ENCODE measurements at regions not wholly inside any gene's neighbourhood (a gene's known extent, or its start where the extent isn't known, plus 50 kb on each side); places are given as distances from the start of the nearest gene placed in this dataset.

DNA sequence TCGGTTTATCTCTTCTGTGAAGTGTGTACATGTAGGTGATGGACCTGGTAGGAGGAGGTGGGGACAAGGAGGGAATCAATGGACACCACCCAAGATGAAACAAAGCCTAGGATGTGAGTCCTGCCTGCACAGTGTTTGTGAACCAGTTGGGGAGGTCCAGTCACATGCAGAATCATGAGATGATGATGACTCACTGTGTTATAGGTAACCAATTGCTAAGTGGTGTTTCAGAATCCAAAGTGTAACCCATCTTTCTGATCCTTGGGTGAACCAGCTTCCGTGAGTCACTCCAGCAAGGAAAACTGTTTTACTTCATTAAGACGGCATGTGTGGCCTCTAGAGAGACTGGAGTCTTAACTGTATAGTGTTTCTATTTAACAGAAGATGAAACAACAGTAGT lies 57.9 kb upstream of the HPF1 start:
- WGBS, 2 donors, result 56 to 58% methylated on average over 3 of the region's 3 CpGs
- TF ChIP-seq, protein P1, sequence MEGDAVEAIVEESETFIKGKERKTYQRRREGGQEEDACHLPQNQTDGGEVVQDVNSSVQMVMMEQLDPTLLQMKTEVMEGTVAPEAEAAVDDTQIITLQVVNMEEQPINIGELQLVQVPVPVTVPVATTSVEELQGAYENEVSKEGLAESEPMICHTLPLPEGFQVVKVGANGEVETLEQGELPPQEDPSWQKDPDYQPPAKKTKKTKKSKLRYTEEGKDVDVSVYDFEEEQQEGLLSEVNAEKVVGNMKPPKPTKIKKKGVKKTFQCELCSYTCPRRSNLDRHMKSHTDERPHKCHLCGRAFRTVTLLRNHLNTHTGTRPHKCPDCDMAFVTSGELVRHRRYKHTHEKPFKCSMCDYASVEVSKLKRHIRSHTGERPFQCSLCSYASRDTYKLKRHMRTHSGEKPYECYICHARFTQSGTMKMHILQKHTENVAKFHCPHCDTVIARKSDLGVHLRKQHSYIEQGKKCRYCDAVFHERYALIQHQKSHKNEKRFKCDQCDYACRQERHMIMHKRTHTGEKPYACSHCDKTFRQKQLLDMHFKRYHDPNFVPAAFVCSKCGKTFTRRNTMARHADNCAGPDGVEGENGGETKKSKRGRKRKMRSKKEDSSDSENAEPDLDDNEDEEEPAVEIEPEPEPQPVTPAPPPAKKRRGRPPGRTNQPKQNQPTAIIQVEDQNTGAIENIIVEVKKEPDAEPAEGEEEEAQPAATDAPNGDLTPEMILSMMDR (IDR thresholded peaks at IDR 0.05; ENCODE audit: control extremely low read depth, extremely low read depth), result no peak
- Histone ChIP-seq H3K4me3 (no peak overlapping the region), H3K9me3 (ENCODE audit: control insufficient read depth in 4 of 4, insufficient read depth in 3 of 4, low read length in 3 of 4) (no peaks in the 10 kb centered on the region), H3K9ac (ENCODE audit: insufficient read depth in 1 of 2, low read length in 2 of 2) (no peak overlapping the region), H3K4me1 (ENCODE audit: control insufficient read depth in 5 of 5, insufficient read depth in 5 of 5, low read length in 5 of 5) (no peaks in the 10 kb centered on the region), H3K36me3 (ENCODE audit: control insufficient read depth in 4 of 4, insufficient read depth in 4 of 4, low read length in 4 of 4) (no peaks in the 10 kb centered on the region), H3K27ac (ENCODE audit: low read depth in 1 of 2, low read length in 1 of 2) (no peak overlapping the region), H3K27me3 (ENCODE audit: control insufficient read depth in 3 of 3, insufficient read depth in 3 of 3, low read length in 2 of 3) (no peaks in the 10 kb centered on the region)
- no peak for DNase-seq
- ATAC-seq (ENCODE audit: insufficient read depth, low FRiP score), result no peak

DNA sequence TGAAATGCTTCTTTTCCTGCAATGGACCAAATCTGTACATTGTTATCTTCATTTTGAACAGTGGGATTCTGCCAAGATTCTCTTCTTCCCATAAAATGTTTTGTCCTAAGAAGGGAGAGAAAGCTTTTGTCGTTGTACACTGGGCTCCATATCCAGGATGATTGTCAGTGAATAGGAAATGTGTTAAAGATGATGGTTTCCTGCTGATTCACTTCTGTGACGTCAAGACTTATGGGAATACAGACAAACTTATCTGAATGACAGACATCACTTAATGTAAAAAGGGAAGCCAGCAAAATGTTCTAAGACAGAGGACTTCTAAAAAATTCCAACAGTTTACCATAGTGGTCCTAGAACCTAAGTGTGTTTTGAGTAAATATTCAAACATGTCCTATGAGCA lies 53.7 kb upstream of the HPF1 start:
- no peak for DNase-seq
- H3K4me1 ChIP-seq (ENCODE audit: control insufficient read depth in 5 of 5, insufficient read depth in 5 of 5, low read length in 5 of 5), result no peaks in the 10 kb centered on the region
- no peak overlapping the region for H3K27ac ChIP-seq (ENCODE audit: low read depth in 1 of 2, low read length in 1 of 2)
- H3K9me3 ChIP-seq (ENCODE audit: control insufficient read depth in 4 of 4, insufficient read depth in 3 of 4, low read length in 3 of 4), result no peaks in the 10 kb centered on the region
- no peaks in the 10 kb centered on the region for H3K27me3 ChIP-seq (ENCODE audit: control insufficient read depth in 3 of 3, insufficient read depth in 3 of 3, low read length in 2 of 3)
- TF ChIP-seq, protein P1 (IDR thresholded peaks at IDR 0.05; ENCODE audit: control extremely low read depth, extremely low read depth), result no peak
- no peak overlapping the region for H3K9ac ChIP-seq (ENCODE audit: insufficient read depth in 1 of 2, low read length in 2 of 2)
- H3K4me3 ChIP-seq, result no peak overlapping the region
- H3K36me3 ChIP-seq (ENCODE audit: control insufficient read depth in 4 of 4, insufficient read depth in 4 of 4, low read length in 4 of 4), result no peaks in the 10 kb centered on the region
- no peak for ATAC-seq (ENCODE audit: insufficient read depth, low FRiP score)
- 10 to 23% methylated on average over 2 of the region's 2 CpGs for WGBS, 2 donors

DNA sequence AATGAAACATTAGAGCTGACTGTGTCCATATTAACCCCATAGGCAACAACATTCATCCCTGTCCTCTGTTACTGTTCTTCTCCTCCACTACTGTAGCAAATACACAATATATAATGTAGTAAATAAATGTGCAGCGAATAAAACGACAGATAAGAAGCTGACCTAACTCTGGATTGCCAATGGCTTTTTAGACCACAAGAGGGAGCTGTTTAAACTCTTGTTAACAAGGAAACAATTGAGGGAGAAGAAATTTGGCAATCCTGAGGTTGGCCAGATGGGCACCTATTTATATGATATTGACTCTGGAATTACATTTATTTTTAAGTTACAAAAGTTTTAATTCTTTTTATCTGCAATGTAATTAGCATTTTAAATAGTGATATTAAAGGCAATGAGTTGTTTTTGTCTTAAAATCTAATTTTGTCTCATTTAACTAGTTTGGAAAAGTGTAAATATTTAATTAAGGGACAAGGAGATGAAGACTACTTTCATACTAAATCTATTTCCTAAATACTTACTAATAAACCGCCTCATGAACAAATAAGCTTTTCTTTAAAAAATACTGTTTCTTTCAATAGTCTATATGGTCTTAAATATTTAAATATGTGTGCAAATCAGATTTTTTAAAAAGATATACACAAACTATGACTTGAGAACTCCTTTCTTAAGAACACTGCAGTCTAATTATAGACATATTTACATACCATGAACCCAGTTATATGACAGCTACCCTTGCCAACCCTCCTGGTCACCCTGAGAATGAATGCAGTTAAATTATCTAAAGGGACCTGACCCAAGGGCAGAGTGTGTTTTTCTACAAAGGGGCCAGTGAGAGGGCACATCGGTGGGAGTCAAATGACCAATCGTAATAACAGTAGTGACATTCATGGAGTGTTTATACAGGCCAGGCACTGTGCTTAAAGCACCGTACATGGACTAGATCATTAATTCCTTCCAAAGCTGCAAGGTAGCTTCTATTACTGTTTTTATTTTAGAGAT lies 52.9 kb upstream of the HPF1 start:
- Histone ChIP-seq H3K9ac (ENCODE audit: insufficient read depth in 1 of 2, low read length in 2 of 2) (no peak overlapping the region), H3K9me3 (ENCODE audit: control insufficient read depth in 4 of 4, insufficient read depth in 3 of 4, low read length in 3 of 4) (no peaks in the 10 kb centered on the region), H3K4me3 (no peak overlapping the region), H3K36me3 (ENCODE audit: control insufficient read depth in 4 of 4, insufficient read depth in 4 of 4, low read length in 4 of 4) (no peaks in the 10 kb centered on the region), H3K27ac (ENCODE audit: low read depth in 1 of 2, low read length in 1 of 2) (no peak overlapping the region), H3K4me1 (ENCODE audit: control insufficient read depth in 5 of 5, insufficient read depth in 5 of 5, low read length in 5 of 5) (no peaks in the 10 kb centered on the region), H3K27me3 (ENCODE audit: control insufficient read depth in 3 of 3, insufficient read depth in 3 of 3, low read length in 2 of 3) (no peaks in the 10 kb centered on the region)
- TF ChIP-seq, protein P1 (IDR thresholded peaks at IDR 0.05; ENCODE audit: control extremely low read depth, extremely low read depth), result peak; percentile 66
- 37 to 53% methylated on average over 6 of the region's 6 CpGs for WGBS, 2 donors
- ATAC-seq (ENCODE audit: insufficient read depth, low FRiP score) (peak; percentile 58), DNase-seq (peak; percentile 22 to 92 (median 89))

Measured in lung (tissue), 11 donors.